H9 (cell line): ENCODE measurements at regions not wholly inside any gene's neighbourhood (a gene's known extent, or its start where the extent isn't known, plus 50 kb on each side); places are given as distances from the start of the nearest gene placed in this dataset.

ENCODE experiments used
- DNase-seq: peaks from one replicate; pipeline ENCODE4 v3.0.0-alpha.2; 2017
- H2AFZ ChIP-seq: one replicate; pipeline ENCODE4 v1.6.1; 2013; ENCODE audit warnings: mild to moderate bottlenecking, low read length, control low read depth, moderate library complexity
- H2AK5ac ChIP-seq: 2 replicates; pipeline ENCODE4 v1.6.1; 2013; ENCODE audit warnings: low read length, control low read depth, mixed read lengths; ENCODE audit not compliant: insufficient read length
- H2BK120ac ChIP-seq: one replicate; pipeline ENCODE4 v1.6.1; 2013; ENCODE audit warnings: low read depth, mild to moderate bottlenecking, low read length, control low read depth, inconsistent platforms; ENCODE audit not compliant: poor library complexity, severe bottlenecking
- H2BK12ac ChIP-seq: 2 replicates; pipeline ENCODE4 v1.6.1; 2013; ENCODE audit warnings: low read length, control low read depth, mixed read lengths, low read depth; ENCODE audit not compliant: insufficient read length
- H2BK15ac ChIP-seq: 2 replicates; pipeline ENCODE4 v1.6.1; 2013; ENCODE audit warnings: low read depth, low read length, control low read depth
- H2BK20ac ChIP-seq: one replicate; pipeline ENCODE4 v1.6.1; 2013; ENCODE audit warnings: low read depth, mild to moderate bottlenecking, low read length, control low read depth, inconsistent platforms; ENCODE audit not compliant: poor library complexity, severe bottlenecking
- H2BK5ac ChIP-seq: 2 replicates; pipeline ENCODE4 v1.6.1; 2013; ENCODE audit warnings: low read length, control low read depth, mixed read lengths; ENCODE audit not compliant: insufficient read length
- H3K14ac ChIP-seq: 2 replicates; pipeline ENCODE4 v1.6.1; 2013; ENCODE audit warnings: low read length, control low read depth; ENCODE audit not compliant: insufficient read depth
- H3K18ac ChIP-seq: 2 replicates; pipeline ENCODE4 v1.6.1; 2013; ENCODE audit warnings: low read depth, mild to moderate bottlenecking, mixed read lengths, low read length, control low read depth; ENCODE audit not compliant: insufficient read length
- H3K23ac ChIP-seq: 2 replicates; pipeline ENCODE4 v1.6.1; 2013; ENCODE audit warnings: low read length, control low read depth, mixed read lengths, low read depth; ENCODE audit not compliant: insufficient read length
- H3K23me2 ChIP-seq: 2 replicates; pipeline ENCODE4 v1.6.1; 2013; ENCODE audit warnings: low read depth, mild to moderate bottlenecking, mixed read lengths, low read length, control low read depth; ENCODE audit not compliant: insufficient read length, poor library complexity, severe bottlenecking
- H3K27ac ChIP-seq: 2 replicates; pipeline ENCODE4 v1.5.1; 2013; ENCODE audit warnings: low read length, control low read depth, mixed read lengths, low read depth; ENCODE audit not compliant: insufficient read length
- H3K27me3 ChIP-seq: 2 replicates; pipeline ENCODE4 v1.6.1; 2013; ENCODE audit warnings: low read length, control low read depth, inconsistent platforms; ENCODE audit not compliant: insufficient read depth
- H3K4ac ChIP-seq: 2 replicates; pipeline ENCODE4 v1.6.1; 2013; ENCODE audit warnings: low read depth, mild to moderate bottlenecking, control low read depth, inconsistent platforms, low read length, moderate library complexity
- H3K4me1 ChIP-seq: 2 replicates; pipeline ENCODE4 v1.6.1; 2013; ENCODE audit warnings: low read length, control low read depth, inconsistent platforms; ENCODE audit not compliant: insufficient read depth
- H3K4me2 ChIP-seq: 2 replicates; pipeline ENCODE4 v1.6.1; 2013; ENCODE audit warnings: low read length, control low read depth, mixed read lengths; ENCODE audit not compliant: insufficient read length, insufficient read depth
- H3K56ac ChIP-seq: 2 replicates; pipeline ENCODE4 v1.6.1; 2013; ENCODE audit warnings: low read depth, mild to moderate bottlenecking, mixed read lengths, low read length, control low read depth; ENCODE audit not compliant: insufficient read length
- H3K79me1 ChIP-seq: 2 replicates; pipeline ENCODE4 v1.6.1; 2013; ENCODE audit warnings: low read depth, mild to moderate bottlenecking, moderate library complexity, low read length, control low read depth, inconsistent platforms; ENCODE audit not compliant: insufficient read depth, poor library complexity, severe bottlenecking
- H3K79me2 ChIP-seq: 2 replicates; pipeline ENCODE4 v1.6.1; 2013; ENCODE audit warnings: low read length, control low read depth, inconsistent platforms; ENCODE audit not compliant: insufficient read depth
- H3K9ac ChIP-seq: 2 replicates; pipeline ENCODE4 v1.6.1; 2013; ENCODE audit warnings: low read length, control low read depth, mixed read lengths; ENCODE audit not compliant: insufficient read length; ENCODE audit errors: extremely low read depth
- H3K9me3 ChIP-seq: one replicate; pipeline ENCODE4 v1.6.1; 2013; ENCODE audit warnings: low read depth, low read length, inconsistent platforms; ENCODE audit not compliant: control insufficient read depth
- H3T11ph ChIP-seq: one replicate; pipeline ENCODE4 v1.6.1; 2013; ENCODE audit warnings: mild to moderate bottlenecking, low read length, control low read depth, inconsistent platforms
- H4K20me1 ChIP-seq: one replicate; pipeline ENCODE4 v1.6.1; 2013; ENCODE audit not compliant: control insufficient read depth, insufficient read length, insufficient read depth
- H4K5ac ChIP-seq: 2 replicates; pipeline ENCODE4 v1.6.1; 2013; ENCODE audit warnings: low read depth, mild to moderate bottlenecking, mixed read lengths, low read length, control low read depth; ENCODE audit not compliant: insufficient read length
- H4K8ac ChIP-seq: replicated peaks from 2 replicates; pipeline ENCODE4 v1.6.1; 2013; ENCODE audit warnings: low read length, control low read depth, mixed read lengths, low read depth; ENCODE audit not compliant: insufficient read length
- H4K91ac ChIP-seq: 2 replicates; pipeline ENCODE4 v1.6.1; 2013; ENCODE audit warnings: low read depth, mild to moderate bottlenecking, moderate library complexity, mixed read lengths, low read length, control low read depth; ENCODE audit not compliant: insufficient read length
- H3K27ac Mint-ChIP-seq, 3 experiments: 2 replicates in 2 of 3; 3 replicates in 1 of 3; pipeline ENCODE4 v1.8.0; 2020 to 2021; ENCODE audit warnings: mixed read lengths in 3 of 3, mild to moderate bottlenecking in 1 of 3, moderate library complexity in 1 of 3
- H3K27me3 Mint-ChIP-seq: 2 replicates; pipeline ENCODE4 v1.8.0; 2021; ENCODE audit warnings: low read depth, mild to moderate bottlenecking, moderate library complexity, mixed read lengths
- H3K36me3 Mint-ChIP-seq, 3 experiments: 2 replicates in 2 of 3; 3 replicates in 1 of 3; pipeline ENCODE4 v1.8.0; 2020 to 2021; ENCODE audit warnings: low read depth in 3 of 3, mixed read lengths in 3 of 3; ENCODE audit not compliant: insufficient read depth in 1 of 3
- H3K4me1 Mint-ChIP-seq, 2 experiments: 2 replicates each; pipeline ENCODE4 v1.8.0; 2020; ENCODE audit warnings: mixed read lengths in 2 of 2
- H3K4me3 Mint-ChIP-seq, 2 experiments: 2 replicates in 1 of 2; 3 replicates in 1 of 2; pipeline ENCODE4 v1.8.0; 2020 to 2021; ENCODE audit warnings: mild to moderate bottlenecking in 2 of 2, mixed read lengths in 2 of 2, moderate library complexity in 1 of 2
- H3K9me3 Mint-ChIP-seq, 2 experiments: 2 replicates in 1 of 2; 3 replicates in 1 of 2; pipeline ENCODE4 v1.8.0; 2020; ENCODE audit warnings: mild to moderate bottlenecking in 2 of 2, mixed read lengths in 2 of 2, moderate library complexity in 1 of 2
- CTCF ChIP-seq: fragments of 200-600 bp; sonication (generic); conservative IDR thresholded peaks from 3 replicates; pipeline ENCODE4 v1.8.0; 2021; ENCODE audit warnings: antibody characterized with exemption, mild to moderate bottlenecking
- WGBS: extraction: QIAGEN DNeasy Blood & Tissue Kit; methylation state at CpG from one replicate; pipeline ENCODE4 v1.1.7; 2013; ENCODE audit warnings: missing lambda C conversion rate, low lambda C conversion rate, mixed read lengths; ENCODE audit not compliant: insufficient read length; ENCODE audit errors: extremely low coverage; 5-methylcytosine and 5-hydroxymethylcytosine counted together

- no peak for TF ChIP-seq CTCF
- H3K56ac ChIP-seq, result no peak overlapping the region
- no peak overlapping the region for H2BK15ac ChIP-seq
- no peak for DNase-seq
- no peak overlapping the region for H2BK20ac ChIP-seq
- H3K27ac ChIP-seq, result no peak overlapping the region
- H3K27me3 Mint-ChIP-seq, result peaks cover 18% of the 10 kb centered on the region
- H4K20me1 ChIP-seq, result no peaks in the 10 kb centered on the region
- no peak overlapping the region for H2BK5ac ChIP-seq
- no peak overlapping the region; a peak in 1 of 7 replicates for H3K27ac Mint-ChIP-seq
- no peaks in the 10 kb centered on the region for H3K79me2 ChIP-seq
- H3K18ac ChIP-seq, result no peak overlapping the region
- H3K23me2 ChIP-seq, result peaks cover 6% of the 10 kb centered on the region
- H2AK5ac ChIP-seq, result no peak overlapping the region
- H3T11ph ChIP-seq, result no peak overlapping the region
- no peak overlapping the region for H3K23ac ChIP-seq
- H2BK12ac ChIP-seq, result peak overlapping the region; percentile 29
- H3K9me3 Mint-ChIP-seq, result peaks cover 0 to 3% of the 10 kb centered on the region in 2 experiments; a peak in 1 of 5 replicates
- H3K4me1 Mint-ChIP-seq, result peaks cover 61 to 64% of the 10 kb centered on the region in 2 experiments
- no peak overlapping the region for H3K9ac ChIP-seq
- H3K4me1 ChIP-seq, result peaks cover 11% of the 10 kb centered on the region; the same call in 1 of the 2 replicates
- H3K9me3 ChIP-seq, result no peaks in the 10 kb centered on the region
- no peak overlapping the region for H4K5ac ChIP-seq
- whole genome bisulfite sequencing, result no CpG with 5 or more reads among the region's 3 CpGs
- no peaks in the 10 kb centered on the region for H3K79me1 ChIP-seq
- H4K8ac ChIP-seq, result no peak overlapping the region
- no peak overlapping the region for H3K4me2 ChIP-seq
- H3K4me3 Mint-ChIP-seq, result peak overlapping the region in 1 of 2 experiments; percentile 17; a peak in 1 of 5 replicates
- H4K91ac ChIP-seq, result no peak overlapping the region
- H3K14ac ChIP-seq, result no peak overlapping the region
- no peak overlapping the region for H2AFZ ChIP-seq
- no peak overlapping the region for H3K4ac ChIP-seq
- no peak overlapping the region for H2BK120ac ChIP-seq
- H3K27me3 ChIP-seq, result no peaks in the 10 kb centered on the region; the same call in 1 of the 2 replicates
- no peaks in the 10 kb centered on the region for H3K36me3 Mint-ChIP-seq
Measured at GRCh38 chr5:167571824-167572223, 719.6 kb upstream of the WWC1 start.
